Astrocyte of the cerebellum (primary cell): ENCODE measurements at regions not wholly inside any gene's neighbourhood (a gene's known extent, or its start where the extent isn't known, plus 50 kb on each side); places are given as distances from the start of the nearest gene placed in this dataset.

Source experiments
- DNase-seq: peaks from one replicate; pipeline ENCODE4 v3.0.0-alpha.2; 2011; ENCODE audit warnings: low read depth
- H3K4me3 ChIP-seq: 2 replicates; pipeline ENCODE4 v1.5.1; 2011; ENCODE audit warnings: mild to moderate bottlenecking, low read depth, low read length, moderate library complexity
- CTCF ChIP-seq: IDR thresholded peaks from 2 replicates; pipeline ENCODE4 v1.5.1; 2012; ENCODE audit warnings: low read length, low read depth, moderate library complexity, mild to moderate bottlenecking; ENCODE audit errors: missing control alignments
- in situ Hi-C: cut with HindIII; loops from 2 replicates; pipeline ENCODE4 v1.10.0; 2017; ENCODE audit warnings: low sequenced_read_pairs

GRCh38 chr5:4480528-4481349 lies 659.4 kb upstream of the ADAMTS16 start:
- DNase-seq, result no peak

GRCh38 chr5:4487581-4487980 lies 652.5 kb upstream of the ADAMTS16 start:
- no peak overlapping the region for H3K4me3 ChIP-seq
- no peak for DNase-seq
- in situ Hi-C loops, result no loop called here
- TF ChIP-seq CTCF, result no peak

More at GRCh38 chr5:4480528-4481349, 659.4 kb upstream of the ADAMTS16 start:
- in situ Hi-C loops, result no loop called here
- no peak for TF ChIP-seq CTCF
- no peak overlapping the region for H3K4me3 ChIP-seq

- H3K4me3 ChIP-seq, result peak overlapping the region; percentile 2
- no peak for DNase-seq
- in situ Hi-C loops, result no loop called here
- TF ChIP-seq CTCF, result peak; percentile 28
Observed at GRCh38 chr5:4511996-4512656, 628.0 kb upstream of the ADAMTS16 start.

- no peak for TF ChIP-seq CTCF
- no peak for DNase-seq
- in situ Hi-C loops, result no loop called here
- no peak overlapping the region for H3K4me3 ChIP-seq
Observed at GRCh38 chr5:4513381-4513780, 626.7 kb upstream of the ADAMTS16 start.

GRCh38 chr5:4514067-4514648 lies 626.0 kb upstream of the ADAMTS16 start:
- in situ Hi-C loops, result no loop called here
- no peak overlapping the region for H3K4me3 ChIP-seq
- DNase-seq, result no peak
- TF ChIP-seq CTCF, result no peak

- in situ Hi-C loops, result no loop called here
- no peak for DNase-seq
- TF ChIP-seq CTCF, result no peak
- no peak overlapping the region for H3K4me3 ChIP-seq
Observed at GRCh38 chr5:4518903-4519672, 621.0 kb upstream of the ADAMTS16 start.
